Right lobe of liver (tissue), 6 donors: ENCODE measurements at regions not wholly inside any gene's neighbourhood (a gene's known extent, or its start where the extent isn't known, plus 50 kb on each side); places are given as distances from the start of the nearest gene placed in this dataset.

Experiments
- ATAC-seq, 4 donors: fragments of 200-7000 bp; cut with Tn5 transposase; one replicate each; pipeline ENCODE4 v1.9.1; 2020; ENCODE audit warnings: mild to moderate bottlenecking in 4 of 4, moderate library complexity in 4 of 4
- DNase-seq, 3 donors: peaks; one replicate each; pipeline ENCODE4 v3.0.0-alpha.2; 2020
- H3K27ac ChIP-seq, 3 donors: fragments of 200-600 bp; one replicate each; pipeline ENCODE4 v1.8.0; 2022
- H3K27me3 ChIP-seq, 2 donors: fragments of 200-600 bp; one replicate each; pipeline ENCODE4 v1.8.0; 2022
- H3K36me3 ChIP-seq, 4 donors: fragments of 200-600 bp; sonication (generic) in 1 of 4; one replicate each; pipeline versions ENCODE4 v1.5.1 to v1.8.0; 2017 to 2022; ENCODE audit warnings: control low read depth in 1 of 4
- H3K4me1 ChIP-seq, 4 donors: fragments of 200-600 bp; sonication (generic) in 1 of 4; one replicate each; pipeline versions ENCODE4 v1.5.1 to v1.8.0; 2017 to 2022; ENCODE audit warnings: control low read depth in 1 of 4
- H3K4me3 ChIP-seq, 3 donors: fragments of 200-600 bp; one replicate each; pipeline ENCODE4 v1.8.0; 2022
- H3K9me3 ChIP-seq, 4 donors: fragments of 200-600 bp; sonication (generic) in 1 of 4; one replicate each; pipeline versions ENCODE4 v1.5.1 to v1.8.0; 2017 to 2022; ENCODE audit warnings: control low read depth in 1 of 4
- CTCF ChIP-seq, 4 donors: fragments of 200-600 bp in 3 of 4; fragments of 450-650 bp in 1 of 4; IDR thresholded peaks; one replicate each; pipeline versions ENCODE4 v1.5.1 to v1.8.0; 2016 to 2022; ENCODE audit warnings: antibody characterized with exemption in 4 of 4, mild to moderate bottlenecking in 2 of 4
- POLR2A ChIP-seq: fragments of 450-650 bp; IDR thresholded peaks from one replicate; pipeline ENCODE4 v1.6.1; 2017; ENCODE audit warnings: antibody characterized with exemption, mild to moderate bottlenecking
- WGBS: methylation state at CpG from one replicate; pipeline ENCODE4 v1.1.6; 2018; ENCODE audit warnings: low coverage, low lambda C conversion rate; ENCODE audit not compliant: insufficient coverage; ENCODE audit errors: missing lambda C conversion rate; 5-methylcytosine and 5-hydroxymethylcytosine counted together
- intact Hi-C, 2 donors: fragments of 100-400 bp; cut with DNase I; formaldehyde crosslinking; loops; one replicate each; pipeline versions ENCODE4 v1.11.2 to v1.14.1; 2022
- donor health status: DM: no; HTN: yes; CAD: no.
- donor health status: DM: no; HTN: no; CAD: no.
- donor health status: DM: no; HTN: no; CAD: no.
- donor health status: DM: no; HTN: yes; CAD: no.
- donor health status: DM: no; HTN: yes; CAD: no.

GRCh38 chr12:75850721-75851462, 180.7 kb downstream of the PHLDA1 start:
- H3K4me1 ChIP-seq, result no peaks in the 10 kb centered on the region
- 0% methylated on average over 1 of the region's 4 CpGs for WGBS
- no peak overlapping the region for H3K27ac ChIP-seq
- no peaks in the 10 kb centered on the region for H3K9me3 ChIP-seq
- no peak for DNase-seq
- TF ChIP-seq CTCF (IDR thresholded peaks at IDR 0.05) (no peak), POLR2A (no peak)
- ATAC-seq, result no peak
- no peak overlapping the region for H3K4me3 ChIP-seq
- intact Hi-C loops, result no loop called here
- H3K27me3 ChIP-seq, result no peaks in the 10 kb centered on the region
- H3K36me3 ChIP-seq, result no peaks in the 10 kb centered on the region

GRCh38 chr12:75848961-75849360, 182.6 kb downstream of the PHLDA1 start:
- TF ChIP-seq POLR2A (no peak), CTCF (IDR thresholded peaks at IDR 0.05) (no peak)
- no peaks in the 10 kb centered on the region for H3K9me3 ChIP-seq
- H3K27me3 ChIP-seq, result no peaks in the 10 kb centered on the region
- DNase-seq (no peak), ATAC-seq (no peak)
- H3K4me3 ChIP-seq, result no peak overlapping the region
- no peaks in the 10 kb centered on the region for H3K4me1 ChIP-seq
- no peaks in the 10 kb centered on the region for H3K36me3 ChIP-seq
- 0% methylated on average over 1 of the region's 1 CpG for WGBS
- no peak overlapping the region for H3K27ac ChIP-seq
- intact Hi-C loops, result no loop called here

- no peak for ATAC-seq
- H3K4me1 ChIP-seq, result no peaks in the 10 kb centered on the region
- TF ChIP-seq POLR2A (no peak), CTCF (IDR thresholded peaks at IDR 0.05) (no peak)
- intact Hi-C loops, result no loop called here
- no peaks in the 10 kb centered on the region for H3K36me3 ChIP-seq
- DNase-seq, result no peak
- no peaks in the 10 kb centered on the region for H3K27me3 ChIP-seq
- H3K27ac ChIP-seq, result no peak overlapping the region
- WGBS, result 52% methylated on average over 7 of the region's 7 CpGs
- H3K9me3 ChIP-seq, result no peaks in the 10 kb centered on the region
- no peak overlapping the region for H3K4me3 ChIP-seq
Measured at GRCh38 chr12:75848431-75848925, 183.1 kb downstream of the PHLDA1 start.

GRCh38 chr12:75846102-75846501, 185.5 kb downstream of the PHLDA1 start:
- ATAC-seq (no peak), DNase-seq (no peak)
- no peak overlapping the region for H3K4me3 ChIP-seq
- no peaks in the 10 kb centered on the region for H3K27me3 ChIP-seq
- intact Hi-C loops, result no loop called here
- H3K27ac ChIP-seq, result no peak overlapping the region
- 100% methylated on average over 1 of the region's 1 CpG for WGBS
- no peaks in the 10 kb centered on the region for H3K4me1 ChIP-seq
- H3K9me3 ChIP-seq, result no peaks in the 10 kb centered on the region
- TF ChIP-seq CTCF (IDR thresholded peaks at IDR 0.05), result no peak
- TF ChIP-seq POLR2A, result no peak
- H3K36me3 ChIP-seq, result no peaks in the 10 kb centered on the region
